Muscle layer of duodenum (tissue), 2 donors: ENCODE measurements at regions not wholly inside any gene's neighbourhood (a gene's known extent, or its start where the extent isn't known, plus 50 kb on each side); places are given as distances from the start of the nearest gene placed in this dataset.

Source experiments
- H3K27ac ChIP-seq: one replicate; pipeline ENCODE4 v1.7.0; 2013; ENCODE audit warnings: mild to moderate bottlenecking, low read length
- H3K27me3 ChIP-seq: one replicate; pipeline ENCODE4 v1.7.0; 2013; ENCODE audit warnings: low read depth, mild to moderate bottlenecking, control low read depth, low read length
- H3K36me3 ChIP-seq, 2 donors: one replicate each; pipeline ENCODE4 v1.7.0; 2013; ENCODE audit warnings: low read length in 2 of 2, control low read depth in 1 of 2, mild to moderate bottlenecking in 1 of 2; ENCODE audit not compliant: insufficient read depth in 2 of 2, control insufficient read depth in 1 of 2
- H3K4me1 ChIP-seq, 2 donors: one replicate each; pipeline ENCODE4 v1.7.0; 2013; ENCODE audit warnings: low read length in 2 of 2, mild to moderate bottlenecking in 2 of 2, control low read depth in 1 of 2, moderate library complexity in 1 of 2; ENCODE audit not compliant: insufficient read depth in 2 of 2, control insufficient read depth in 1 of 2
- H3K4me3 ChIP-seq, 2 donors: one replicate each; pipeline ENCODE4 v1.7.0; 2013; ENCODE audit warnings: low read length in 2 of 2, low read depth in 1 of 2, mild to moderate bottlenecking in 1 of 2
- H3K9me3 ChIP-seq, 2 donors: one replicate each; pipeline ENCODE4 v1.7.0; 2013; ENCODE audit warnings: low read length in 2 of 2, control low read depth in 1 of 2, mild to moderate bottlenecking in 1 of 2; ENCODE audit not compliant: control insufficient read depth in 1 of 2
- donor health status: healthy.

DNA sequence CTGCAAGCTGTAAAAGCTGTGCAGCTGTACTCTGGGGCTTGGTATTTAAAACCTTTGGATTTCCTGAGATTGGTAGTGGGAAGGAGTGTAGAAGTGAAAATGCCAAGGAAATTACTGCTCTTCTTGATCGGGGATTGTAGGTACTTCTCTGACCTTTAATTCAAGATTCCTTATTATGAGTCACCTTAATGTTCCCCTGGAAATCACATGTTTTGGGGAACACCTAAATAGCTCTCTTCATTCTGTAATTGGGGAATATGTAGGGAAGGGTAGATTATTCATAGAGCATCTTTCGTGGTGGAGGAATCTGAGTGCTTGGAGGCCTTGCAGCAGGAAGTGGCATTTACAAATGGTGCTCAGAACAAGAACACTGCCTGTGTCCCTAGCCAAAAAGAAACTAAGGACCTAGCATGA is 137.8 kb downstream of the UCHL1 start:
- Histone ChIP-seq H3K4me3 (no peak overlapping the region), H3K4me1 (no peaks in the 10 kb centered on the region), H3K9me3 (no peaks in the 10 kb centered on the region), H3K27ac (no peak overlapping the region), H3K36me3 (no peaks in the 10 kb centered on the region), H3K27me3 (no peaks in the 10 kb centered on the region)

DNA sequence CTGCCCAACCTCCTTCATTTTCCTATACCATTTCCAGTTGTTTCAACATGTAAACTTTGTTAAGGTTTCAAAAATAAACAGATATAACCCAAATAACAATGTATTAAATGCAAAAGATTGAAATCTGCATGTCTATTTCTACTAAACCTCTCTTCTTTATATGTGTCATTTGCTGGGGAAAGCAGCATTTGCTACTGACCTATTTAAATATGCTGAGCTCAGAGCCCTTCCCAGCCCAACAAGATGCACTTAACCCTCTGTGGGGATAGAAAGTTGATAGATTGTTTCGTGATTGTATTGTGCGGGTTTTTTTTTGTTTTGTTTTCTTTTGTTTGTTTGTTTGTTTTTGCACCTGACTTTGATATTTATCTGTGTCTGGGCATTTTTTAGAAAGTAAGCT is 139.5 kb downstream of the UCHL1 start:
- Histone ChIP-seq H3K36me3 (no peaks in the 10 kb centered on the region), H3K4me3 (no peak overlapping the region), H3K27me3 (no peaks in the 10 kb centered on the region), H3K9me3 (no peaks in the 10 kb centered on the region), H3K4me1 (no peaks in the 10 kb centered on the region), H3K27ac (no peak overlapping the region)

DNA sequence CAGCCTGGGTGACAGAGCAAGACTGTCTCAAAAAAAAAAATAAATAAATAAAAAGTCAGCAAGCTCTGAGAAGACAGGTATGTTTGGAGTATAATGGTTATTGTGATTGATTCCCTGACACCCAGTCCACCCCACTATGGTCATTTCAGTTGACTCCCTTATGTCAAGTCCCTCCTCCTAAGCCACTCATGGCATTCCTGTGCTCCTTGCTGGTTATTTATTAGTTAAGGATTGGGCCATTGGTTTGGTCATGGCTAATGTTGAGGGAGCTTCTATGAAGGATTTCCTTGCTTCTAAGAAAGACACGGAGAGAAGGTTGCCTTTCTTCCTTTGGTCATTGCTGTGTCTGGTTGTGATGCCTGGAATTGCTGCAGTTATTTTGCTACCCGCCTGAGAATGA is 140.1 kb downstream of the UCHL1 start:
- Histone ChIP-seq H3K4me3 (no peak overlapping the region), H3K9me3 (no peaks in the 10 kb centered on the region), H3K27me3 (no peaks in the 10 kb centered on the region), H3K4me1 (no peaks in the 10 kb centered on the region), H3K27ac (no peak overlapping the region), H3K36me3 (no peaks in the 10 kb centered on the region)

DNA sequence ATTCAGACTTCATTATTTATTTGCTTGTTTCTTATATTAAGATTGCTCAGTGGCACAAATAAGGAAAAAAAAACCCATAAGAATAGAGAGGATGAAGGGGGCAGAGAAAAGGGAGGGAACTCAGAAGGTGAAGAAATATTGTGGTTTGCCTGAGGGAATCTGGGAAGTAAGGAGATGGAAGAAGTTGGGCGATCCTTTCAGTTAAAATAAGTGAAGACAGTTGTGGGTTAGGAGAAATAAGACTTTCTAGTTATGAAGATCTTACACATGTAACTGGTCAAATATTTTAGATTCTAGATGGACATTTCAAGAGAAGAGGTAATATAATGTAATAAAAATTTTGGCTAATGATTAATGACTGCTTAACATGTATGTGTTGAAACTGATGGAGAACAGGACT is 138.7 kb upstream of the LIMCH1 start:
- Histone ChIP-seq H3K9me3 (no peaks in the 10 kb centered on the region), H3K27ac (no peak overlapping the region), H3K36me3 (no peaks in the 10 kb centered on the region), H3K4me1 (no peaks in the 10 kb centered on the region), H3K4me3 (no peak overlapping the region), H3K27me3 (no peaks in the 10 kb centered on the region)

DNA sequence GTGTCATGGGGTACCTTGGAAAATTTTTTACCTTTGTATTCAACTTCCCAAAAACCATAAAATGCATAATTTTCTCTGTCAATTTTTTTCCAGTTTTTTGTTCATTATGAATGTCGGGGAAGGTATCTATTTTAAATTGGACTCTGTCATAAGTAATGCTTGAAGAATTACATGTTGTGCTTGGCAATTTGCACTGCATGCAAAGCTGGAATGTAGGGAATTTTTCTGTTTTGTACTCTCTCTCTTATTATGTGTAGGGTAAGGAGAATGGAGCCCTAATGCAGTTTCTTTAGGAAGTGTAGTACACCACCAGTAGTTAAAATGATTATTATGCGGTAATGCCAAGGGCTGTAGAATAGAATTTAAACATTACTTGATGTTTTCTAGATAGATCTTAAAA is 137.7 kb upstream of the LIMCH1 start:
- no peaks in the 10 kb centered on the region for H3K9me3 ChIP-seq
- no peaks in the 10 kb centered on the region for H3K27me3 ChIP-seq
- no peaks in the 10 kb centered on the region for H3K4me1 ChIP-seq
- H3K27ac ChIP-seq, result no peak overlapping the region
- no peak overlapping the region for H3K4me3 ChIP-seq
- H3K36me3 ChIP-seq, result no peaks in the 10 kb centered on the region

DNA sequence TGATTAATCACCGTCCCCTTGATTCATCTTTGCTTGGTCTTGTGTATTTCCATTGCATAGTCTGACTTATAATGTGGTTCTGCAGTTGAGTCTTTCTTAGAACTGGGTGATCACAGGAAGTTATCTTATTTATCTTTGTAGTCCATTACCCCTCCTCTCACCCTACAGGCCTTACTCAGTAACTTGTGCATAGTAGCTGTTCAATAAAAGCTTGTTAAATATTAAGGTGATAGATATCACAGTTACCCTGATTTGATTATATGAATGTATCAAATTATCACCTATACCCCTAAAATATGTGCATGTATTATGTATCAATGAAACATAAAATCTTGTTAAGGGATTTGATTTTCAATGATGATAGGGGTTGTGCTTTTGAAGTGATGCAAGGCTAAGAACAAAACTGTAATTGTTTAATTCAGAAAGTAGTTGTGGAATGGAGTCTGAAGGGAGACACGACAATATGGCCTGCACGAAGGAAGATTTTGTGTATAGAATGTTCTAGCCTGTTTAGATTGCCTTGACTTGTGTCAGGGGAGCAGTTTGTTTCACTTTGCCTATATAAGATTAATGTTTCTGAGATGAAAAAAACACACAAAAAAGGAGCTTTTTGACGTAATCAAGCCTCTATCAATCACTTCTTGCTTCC is 132.4 kb upstream of the LIMCH1 start:
- no peak overlapping the region for H3K27ac ChIP-seq
- H3K4me3 ChIP-seq, result no peak overlapping the region
- no peaks in the 10 kb centered on the region for H3K9me3 ChIP-seq
- no peaks in the 10 kb centered on the region for H3K36me3 ChIP-seq
- no peaks in the 10 kb centered on the region for H3K4me1 ChIP-seq
- no peaks in the 10 kb centered on the region for H3K27me3 ChIP-seq

DNA sequence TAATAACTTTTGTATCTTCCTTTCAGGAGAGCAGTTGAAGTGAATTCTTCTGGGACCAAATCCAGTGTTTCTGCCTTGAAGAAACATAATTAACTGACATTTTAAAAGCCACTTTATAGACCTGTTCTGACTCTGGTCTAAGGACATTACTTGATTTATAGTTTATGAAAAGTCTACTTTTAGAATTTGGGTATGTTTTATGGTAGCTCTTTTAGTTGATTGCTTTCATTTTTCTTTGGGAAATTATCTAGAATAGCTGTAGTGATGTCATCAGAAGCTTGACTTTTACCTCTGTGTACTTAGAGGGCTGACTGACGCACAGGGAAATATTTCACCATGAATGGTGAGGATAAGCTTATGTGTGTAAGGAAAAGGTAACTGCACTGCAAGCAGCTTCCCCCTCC is 131.8 kb upstream of the LIMCH1 start:
- Histone ChIP-seq H3K4me1 (no peaks in the 10 kb centered on the region), H3K27me3 (no peaks in the 10 kb centered on the region), H3K4me3 (no peak overlapping the region), H3K36me3 (no peaks in the 10 kb centered on the region), H3K27ac (no peak overlapping the region), H3K9me3 (no peaks in the 10 kb centered on the region)

DNA sequence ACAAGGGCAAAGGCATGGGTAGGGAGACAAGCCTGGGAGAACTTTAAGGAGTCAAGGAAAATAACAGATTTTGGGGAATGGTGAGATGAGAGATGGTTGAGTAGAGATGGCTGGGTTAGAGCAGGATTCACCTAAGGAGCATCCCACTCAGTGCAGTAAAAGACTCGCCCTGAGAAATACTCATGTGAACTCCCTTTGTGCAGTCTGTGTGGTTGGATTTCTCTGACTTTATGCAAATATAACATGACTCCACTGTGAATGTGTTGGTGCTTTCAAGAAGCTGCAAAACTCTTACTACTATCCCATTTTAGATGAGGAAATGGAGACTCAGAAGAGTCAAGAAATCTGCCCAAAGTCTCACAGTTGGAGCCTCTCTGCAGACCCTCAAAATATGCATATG is 129.8 kb upstream of the LIMCH1 start:
- Histone ChIP-seq H3K27ac (no peak overlapping the region), H3K4me3 (no peak overlapping the region), H3K36me3 (no peaks in the 10 kb centered on the region), H3K27me3 (no peaks in the 10 kb centered on the region), H3K9me3 (no peaks in the 10 kb centered on the region), H3K4me1 (peaks cover 0 to under 1% of the 10 kb centered on the region in 2 donors)

DNA sequence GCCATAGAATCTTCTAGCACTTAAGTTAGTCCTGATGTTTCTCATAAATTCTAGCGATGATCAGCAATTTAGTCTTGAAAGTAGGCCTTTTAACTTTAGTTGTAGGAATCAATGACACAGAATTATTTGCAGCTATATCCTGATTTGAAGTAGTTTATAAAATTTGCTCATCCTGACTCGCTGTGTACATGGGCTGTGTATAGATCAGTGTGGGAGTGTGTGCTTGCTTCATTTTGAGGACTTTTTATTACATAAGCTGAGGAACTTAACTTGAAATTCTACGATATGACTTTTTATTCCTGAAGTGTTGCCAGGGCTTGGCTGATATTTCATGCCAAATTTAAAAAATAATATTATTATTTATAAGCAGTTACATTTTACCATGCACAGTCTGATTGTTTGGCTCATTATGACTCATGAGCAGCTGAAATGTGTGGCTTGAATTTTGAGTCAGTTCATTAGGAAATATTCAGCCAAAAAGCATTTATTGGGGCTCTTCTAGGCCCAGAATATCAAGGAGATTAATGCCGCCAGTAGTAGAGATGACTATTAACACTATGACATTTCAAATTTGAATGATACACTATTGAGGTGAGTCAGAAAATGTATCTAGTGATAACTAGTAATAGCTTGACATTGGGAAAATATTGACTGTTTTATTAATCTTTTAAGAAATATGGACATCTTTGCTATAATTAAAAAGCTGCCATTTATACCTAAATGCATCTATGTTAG is 128.9 kb upstream of the LIMCH1 start:
- Histone ChIP-seq H3K4me1 (peaks cover 0 to 6% of the 10 kb centered on the region in 2 donors), H3K9me3 (no peaks in the 10 kb centered on the region), H3K27ac (no peak overlapping the region), H3K4me3 (no peak overlapping the region), H3K36me3 (no peaks in the 10 kb centered on the region), H3K27me3 (no peaks in the 10 kb centered on the region)

DNA sequence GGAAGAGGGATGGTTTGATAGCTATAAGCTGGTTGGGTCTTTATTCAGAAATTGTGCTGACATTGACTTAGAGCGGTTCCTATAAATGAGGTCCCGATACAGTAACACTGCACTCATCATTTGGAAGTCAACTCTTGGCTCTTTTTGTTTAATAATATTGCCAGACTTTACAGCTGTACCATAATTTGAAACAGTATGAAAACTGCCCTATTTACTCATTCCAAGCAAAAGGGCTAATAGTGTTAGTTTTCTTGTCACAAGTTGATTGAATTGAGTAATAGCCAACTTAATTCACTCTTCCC is 128.4 kb upstream of the LIMCH1 start:
- H3K9me3 ChIP-seq, result no peaks in the 10 kb centered on the region
- no peaks in the 10 kb centered on the region for H3K36me3 ChIP-seq
- H3K4me3 ChIP-seq, result no peak overlapping the region
- H3K27me3 ChIP-seq, result no peaks in the 10 kb centered on the region
- no peak overlapping the region for H3K27ac ChIP-seq
- H3K4me1 ChIP-seq, result peaks cover 0 to 6% of the 10 kb centered on the region in 2 donors

DNA sequence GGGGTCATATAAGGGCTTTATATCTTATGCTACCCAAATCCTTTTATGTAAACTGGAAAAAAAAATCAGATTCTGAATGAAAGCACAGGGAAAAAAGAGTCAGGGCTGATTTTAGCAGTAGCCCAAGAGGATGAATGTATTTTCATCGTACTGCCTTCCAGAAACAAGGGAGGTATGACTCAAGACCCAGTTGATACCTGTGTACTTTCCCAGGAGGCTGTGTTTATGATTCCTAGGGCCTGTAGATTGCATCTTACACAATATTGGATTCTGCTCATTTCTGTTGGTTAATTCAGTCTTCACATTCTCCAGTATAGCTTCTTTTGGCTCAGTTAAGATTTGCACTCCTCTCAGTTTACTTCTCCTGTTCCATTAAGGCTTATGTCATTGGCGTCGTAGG is 127.9 kb upstream of the LIMCH1 start:
- no peaks in the 10 kb centered on the region for H3K36me3 ChIP-seq
- peaks cover 0 to 6% of the 10 kb centered on the region in 2 donors for H3K4me1 ChIP-seq
- no peaks in the 10 kb centered on the region for H3K27me3 ChIP-seq
- no peak overlapping the region for H3K4me3 ChIP-seq
- H3K27ac ChIP-seq, result no peak overlapping the region
- no peaks in the 10 kb centered on the region for H3K9me3 ChIP-seq
